ENCODE measurements at regions not wholly inside any gene's neighbourhood (a gene's known extent, or its start where the extent isn't known, plus 50 kb on each side); places are given as distances from the start of the nearest gene placed in this dataset.
A peak's percentile ranks its signal among the peaks of the same experiment; 100 is the strongest.

GRCh38 chr7:142542942-142543341 is 206.3 kb upstream of the PRSS1 start:
- Histone ChIP-seq H3K9me3 (no peaks in the 10 kb centered on the region), H3K4me1 (ENCODE audit: control insufficient read depth in 1 of 2, extremely low read depth in 1 of 2, insufficient read depth in 2 of 2, low read length in 2 of 2) (peaks cover 2 to 13% of the 10 kb centered on the region in 2 experiments), H3K27me3 (replicated peaks in 1 of 2; ENCODE audit: control insufficient read depth in 2 of 2, extremely low read depth in 1 of 2, insufficient read depth in 2 of 2, low read length in 1 of 2) (no peaks in the 10 kb centered on the region), H3K27ac (ENCODE audit: low read length) (no peak overlapping the region), H3K36me3 (ENCODE audit: control insufficient read depth in 2 of 2, extremely low read depth in 1 of 2, insufficient read depth in 1 of 2, low read length in 1 of 2) (no peaks in the 10 kb centered on the region), H3K4me3 (ENCODE audit: control insufficient read depth in 1 of 2, extremely low read depth in 1 of 2, low read length in 1 of 2) (no peak overlapping the region)
- Mint-ChIP-seq H3K4me3 (no peak overlapping the region), H3K27ac (no peak overlapping the region), H3K4me1 (peaks cover 16 to 25% (median 17%) of the 10 kb centered on the region in 3 donors), H3K36me3 (no peaks in the 10 kb centered on the region), H3K27me3 (no peaks in the 10 kb centered on the region), H3K9me3 (no peaks in the 10 kb centered on the region)
- DNase-seq (no peak), ATAC-seq (replicated peaks in 1 of 4) (no peak)
- ChIA-PET POLR2A (no interaction called here), CTCF (no interaction called here)
- WGBS (ENCODE audit: insufficient coverage), result 71% methylated on average over 1 of the region's 2 CpGs

- ChIA-PET POLR2A (no interaction called here), CTCF (no interaction called here)
- Histone ChIP-seq H3K36me3 (ENCODE audit: control insufficient read depth in 2 of 2, extremely low read depth in 1 of 2, insufficient read depth in 1 of 2, low read length in 1 of 2) (no peaks in the 10 kb centered on the region), H3K27ac (ENCODE audit: low read length) (no peak overlapping the region), H3K27me3 (replicated peaks in 1 of 2; ENCODE audit: control insufficient read depth in 2 of 2, extremely low read depth in 1 of 2, insufficient read depth in 2 of 2, low read length in 1 of 2) (no peaks in the 10 kb centered on the region), H3K4me3 (ENCODE audit: control insufficient read depth in 1 of 2, extremely low read depth in 1 of 2, low read length in 1 of 2) (no peak overlapping the region), H3K9me3 (no peaks in the 10 kb centered on the region), H3K4me1 (ENCODE audit: control insufficient read depth in 1 of 2, extremely low read depth in 1 of 2, insufficient read depth in 2 of 2, low read length in 2 of 2) (peaks cover 2 to 13% of the 10 kb centered on the region in 2 experiments)
- Mint-ChIP-seq H3K4me1 (peaks cover 16 to 27% (median 18%) of the 10 kb centered on the region in 3 donors), H3K4me3 (no peak overlapping the region), H3K36me3 (no peaks in the 10 kb centered on the region), H3K27ac (peak overlapping the region in 1 of 2 donors; percentile 24), H3K27me3 (no peaks in the 10 kb centered on the region), H3K9me3 (no peaks in the 10 kb centered on the region)
- ATAC-seq (replicated peaks in 1 of 4) (no peak), DNase-seq (no peak)
- no CpG with 5 or more reads among the region's 1 CpG for WGBS (ENCODE audit: insufficient coverage)
These were observed 207.2 kb upstream of the PRSS1 start for GRCh38 chr7:142542105-142542504.

- Histone ChIP-seq H3K4me1 (ENCODE audit: control insufficient read depth in 1 of 2, extremely low read depth in 1 of 2, insufficient read depth in 2 of 2, low read length in 2 of 2) (peaks cover 11 to 15% of the 10 kb centered on the region in 2 experiments), H3K4me3 (ENCODE audit: control insufficient read depth in 1 of 2, extremely low read depth in 1 of 2, low read length in 1 of 2) (no peak overlapping the region), H3K36me3 (ENCODE audit: control insufficient read depth in 2 of 2, extremely low read depth in 1 of 2, insufficient read depth in 1 of 2, low read length in 1 of 2) (no peaks in the 10 kb centered on the region), H3K27me3 (replicated peaks in 1 of 2; ENCODE audit: control insufficient read depth in 2 of 2, extremely low read depth in 1 of 2, insufficient read depth in 2 of 2, low read length in 1 of 2) (no peaks in the 10 kb centered on the region), H3K9me3 (no peaks in the 10 kb centered on the region), H3K27ac (ENCODE audit: low read length) (no peak overlapping the region)
- Mint-ChIP-seq H3K27ac (peak overlapping the region; percentile 56 to 63), H3K27me3 (no peaks in the 10 kb centered on the region), H3K4me1 (peaks cover 24 to 37% (median 26%) of the 10 kb centered on the region in 3 donors), H3K9me3 (no peaks in the 10 kb centered on the region), H3K36me3 (no peaks in the 10 kb centered on the region), H3K4me3 (no peak overlapping the region)
- no CpG with 5 or more reads among the region's 2 CpGs for WGBS (ENCODE audit: insufficient coverage)
- POLR2A ChIA-PET, result no interaction called here
- no peak for DNase-seq
- CTCF ChIA-PET, result no interaction called here
- ATAC-seq (replicated peaks in 1 of 4), result no peak
These were observed 208.9 kb upstream of the PRSS1 start for GRCh38 chr7:142540371-142540770.

- Mint-ChIP-seq H3K27ac (peak overlapping the region; percentile 56 to 63), H3K27me3 (no peaks in the 10 kb centered on the region), H3K4me1 (peaks cover 29 to 42% (median 30%) of the 10 kb centered on the region in 3 donors), H3K4me3 (no peak overlapping the region), H3K36me3 (no peaks in the 10 kb centered on the region), H3K9me3 (no peaks in the 10 kb centered on the region)
- Histone ChIP-seq H3K4me3 (ENCODE audit: control insufficient read depth in 1 of 2, extremely low read depth in 1 of 2, low read length in 1 of 2) (no peak overlapping the region), H3K4me1 (ENCODE audit: control insufficient read depth in 1 of 2, extremely low read depth in 1 of 2, insufficient read depth in 2 of 2, low read length in 2 of 2) (peaks cover 15 to 16% of the 10 kb centered on the region in 2 experiments), H3K36me3 (ENCODE audit: control insufficient read depth in 2 of 2, extremely low read depth in 1 of 2, insufficient read depth in 1 of 2, low read length in 1 of 2) (no peaks in the 10 kb centered on the region), H3K27ac (ENCODE audit: low read length) (no peak overlapping the region), H3K9me3 (no peaks in the 10 kb centered on the region), H3K27me3 (replicated peaks in 1 of 2; ENCODE audit: control insufficient read depth in 2 of 2, extremely low read depth in 1 of 2, insufficient read depth in 2 of 2, low read length in 1 of 2) (no peaks in the 10 kb centered on the region)
- no CpG with 5 or more reads among the region's 1 CpG for WGBS (ENCODE audit: insufficient coverage)
- ATAC-seq (replicated peaks in 1 of 4) (no peak), DNase-seq (no peak)
- ChIA-PET CTCF (no interaction called here), POLR2A (no interaction called here)
These were observed 209.4 kb upstream of the PRSS1 start for GRCh38 chr7:142539901-142540300.

GRCh38 chr7:142537760-142538159 is 211.5 kb upstream of the PRSS1 start:
- no peak overlapping the region for H3K4me3 Mint-ChIP-seq

GRCh38 chr7:142535123-142535779 is 214.0 kb upstream of the PRSS1 start:
- H3K27me3 Mint-ChIP-seq, result no peaks in the 10 kb centered on the region
- POLR2A ChIA-PET, result interaction anchor here (0.9 to 1.2 kb wide), 2 partner anchors 12 to 276 kb away, joined by 3 to 4 read pairs; no protein-coding TSS in a partner anchor
- no peaks in the 10 kb centered on the region for H3K36me3 ChIP-seq (ENCODE audit: control insufficient read depth in 2 of 2, extremely low read depth in 1 of 2, insufficient read depth in 1 of 2, low read length in 1 of 2)
- ATAC-seq (replicated peaks in 1 of 4) (peak; percentile 79 to 85 (median 82)), DNase-seq (peak in 34 of 35 experiments; percentile 29 to 81 (median 53))
- H3K27me3 ChIP-seq (replicated peaks in 1 of 2; ENCODE audit: control insufficient read depth in 2 of 2, extremely low read depth in 1 of 2, insufficient read depth in 2 of 2, low read length in 1 of 2), result no peaks in the 10 kb centered on the region
- 0% methylated on average over 3 of the region's 7 CpGs for WGBS (ENCODE audit: insufficient coverage)
- H3K27ac Mint-ChIP-seq, result peak overlapping the region; percentile 72 to 86
- peak overlapping the region in 1 of 2 donors; percentile 8 for H3K4me3 ChIP-seq (ENCODE audit: control insufficient read depth in 1 of 2, extremely low read depth in 1 of 2, low read length in 1 of 2)
- no peaks in the 10 kb centered on the region for H3K9me3 Mint-ChIP-seq
- CTCF ChIA-PET, result interaction anchor here (0.6 to 2.0 kb wide), 20 partner anchors 19 to 706 kb away, joined by 3 to 11 read pairs (median 4); no protein-coding TSS in a partner anchor
- peaks cover 27 to 33% (median 28%) of the 10 kb centered on the region in 3 donors for H3K4me1 Mint-ChIP-seq
- H3K4me3 Mint-ChIP-seq, result peak overlapping the region; percentile 66 to 75 (median 68)
- H3K9me3 ChIP-seq, result no peaks in the 10 kb centered on the region
- H3K27ac ChIP-seq (ENCODE audit: low read length), result peak overlapping the region; percentile 52
- H3K36me3 Mint-ChIP-seq, result peaks cover 2% of the 10 kb centered on the region
- peaks cover 14 to 16% of the 10 kb centered on the region in 2 experiments for H3K4me1 ChIP-seq (ENCODE audit: control insufficient read depth in 1 of 2, extremely low read depth in 1 of 2, insufficient read depth in 2 of 2, low read length in 2 of 2)

More at GRCh38 chr7:142537760-142538159, 211.5 kb upstream of the PRSS1 start:
- Mint-ChIP-seq H3K27ac (peak overlapping the region; percentile 11 to 36), H3K9me3 (no peaks in the 10 kb centered on the region), H3K27me3 (no peaks in the 10 kb centered on the region), H3K36me3 (no peaks in the 10 kb centered on the region), H3K4me1 (peaks cover 30 to 42% (median 31%) of the 10 kb centered on the region in 3 donors)
- POLR2A ChIA-PET, result interaction anchor here in 1 of 2 donors (0.6 kb wide), 1 partner anchor 74 kb away, joined by 3 read pairs; no protein-coding TSS in a partner anchor
- CTCF ChIA-PET, result interaction anchor here (0.6 to 1.4 kb wide), 4 partner anchors 50 to 1907 kb away, joined by 3 to 8 read pairs (median 4); no protein-coding TSS in a partner anchor
- Histone ChIP-seq H3K9me3 (no peaks in the 10 kb centered on the region), H3K27me3 (replicated peaks in 1 of 2; ENCODE audit: control insufficient read depth in 2 of 2, extremely low read depth in 1 of 2, insufficient read depth in 2 of 2, low read length in 1 of 2) (no peaks in the 10 kb centered on the region), H3K36me3 (ENCODE audit: control insufficient read depth in 2 of 2, extremely low read depth in 1 of 2, insufficient read depth in 1 of 2, low read length in 1 of 2) (no peaks in the 10 kb centered on the region), H3K4me3 (ENCODE audit: control insufficient read depth in 1 of 2, extremely low read depth in 1 of 2, low read length in 1 of 2) (no peak overlapping the region), H3K4me1 (ENCODE audit: control insufficient read depth in 1 of 2, extremely low read depth in 1 of 2, insufficient read depth in 2 of 2, low read length in 2 of 2) (peaks cover 14 to 16% of the 10 kb centered on the region in 2 experiments), H3K27ac (ENCODE audit: low read length) (no peak overlapping the region)
- ATAC-seq (replicated peaks in 1 of 4), result no peak
- no CpG with 5 or more reads among the region's 1 CpG for WGBS (ENCODE audit: insufficient coverage)
- DNase-seq, result no peak

All from T-cell (primary cell).